Right renal cortex interstitium (tissue), 3 donors: ENCODE measurements at regions not wholly inside any gene's neighbourhood (a gene's known extent, or its start where the extent isn't known, plus 50 kb on each side); places are given as distances from the start of the nearest gene placed in this dataset.
"Not testable (repeated sequence)": the region's sequence is repeated elsewhere in the genome, so short reads cannot be mapped to it uniquely, and the experiment has no call there.

Experiments used
- DNase-seq, 3 donors: peaks; one replicate each; pipeline ENCODE4 v3.0.0-alpha.2; 2013; ENCODE audit warnings: low read depth in 3 of 3, low spot score in 2 of 3

DNA sequence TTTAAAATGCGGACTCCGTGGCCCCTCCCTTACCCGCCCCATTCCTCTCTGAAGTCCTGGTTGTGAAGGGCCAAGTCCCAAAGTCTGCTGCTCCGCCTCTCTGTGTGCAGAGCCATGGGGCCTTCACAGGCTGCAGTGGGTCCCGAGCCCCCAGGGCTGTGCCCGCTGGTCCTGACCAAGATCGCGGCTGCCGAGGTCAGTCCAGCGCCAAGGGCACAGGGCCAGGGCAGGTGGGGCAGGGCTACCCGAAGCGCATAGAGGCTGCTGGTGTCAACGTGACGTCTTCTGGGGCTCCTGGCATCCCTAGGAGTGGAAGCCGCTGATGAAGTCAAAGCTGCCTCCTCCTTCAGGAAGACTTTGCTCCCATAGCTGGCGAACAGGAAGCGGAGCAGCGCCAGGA is 858.8 kb downstream of the TUBA3C start:
- not testable (repeated sequence) for DNase-seq

GRCh38 chr13:18319653-18320052 is 862.0 kb downstream of the TUBA3C start:
- not testable (repeated sequence) for DNase-seq

DNA sequence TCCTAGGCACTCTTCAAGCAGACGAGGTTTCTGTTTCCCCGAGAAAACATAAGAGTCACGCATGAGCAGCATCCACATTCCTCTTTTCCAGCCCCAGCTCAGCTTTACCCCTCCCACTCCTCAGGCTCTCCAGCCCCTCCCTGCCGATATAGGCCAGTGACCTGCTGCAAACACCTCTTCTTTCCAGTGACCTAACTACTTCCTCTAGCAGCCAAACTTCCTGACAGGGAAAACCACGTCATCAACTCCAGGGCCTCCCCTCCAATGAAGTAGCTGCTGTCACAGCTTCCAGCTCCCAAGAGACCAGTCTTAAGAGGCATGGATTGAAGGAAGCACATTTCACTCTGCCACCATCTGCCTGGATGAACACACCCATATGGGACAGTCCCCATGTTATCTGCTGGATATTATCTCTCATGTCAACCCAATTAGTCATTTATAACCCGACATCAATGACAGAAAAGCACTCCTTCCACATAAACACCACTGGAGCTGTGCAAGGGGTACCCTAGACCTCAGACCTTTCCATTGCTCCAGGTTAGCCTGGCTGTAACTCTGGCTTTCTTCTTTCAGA is 878.3 kb downstream of the TUBA3C start:
- DNase-seq, result not testable (repeated sequence)

DNA sequence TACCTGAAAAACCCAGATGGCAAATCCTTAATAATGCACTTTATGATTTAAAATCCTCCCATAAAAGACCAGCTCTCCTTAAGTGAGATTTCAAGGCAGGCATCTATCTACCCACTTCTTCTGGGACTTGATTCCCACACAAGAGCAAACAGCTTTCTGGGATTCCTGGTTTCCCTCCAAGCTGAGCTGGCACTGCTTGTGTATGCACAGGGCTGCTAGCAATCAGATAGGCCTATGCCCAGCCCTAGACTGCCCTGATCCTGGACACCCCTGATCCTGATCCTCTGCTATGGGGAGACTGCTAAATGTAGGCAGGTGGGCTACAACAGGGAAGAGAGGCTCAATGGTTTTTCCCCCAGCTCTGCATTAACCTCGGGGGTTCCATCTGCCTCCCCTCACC is 880.7 kb downstream of the TUBA3C start:
- not testable (repeated sequence) for DNase-seq

DNA sequence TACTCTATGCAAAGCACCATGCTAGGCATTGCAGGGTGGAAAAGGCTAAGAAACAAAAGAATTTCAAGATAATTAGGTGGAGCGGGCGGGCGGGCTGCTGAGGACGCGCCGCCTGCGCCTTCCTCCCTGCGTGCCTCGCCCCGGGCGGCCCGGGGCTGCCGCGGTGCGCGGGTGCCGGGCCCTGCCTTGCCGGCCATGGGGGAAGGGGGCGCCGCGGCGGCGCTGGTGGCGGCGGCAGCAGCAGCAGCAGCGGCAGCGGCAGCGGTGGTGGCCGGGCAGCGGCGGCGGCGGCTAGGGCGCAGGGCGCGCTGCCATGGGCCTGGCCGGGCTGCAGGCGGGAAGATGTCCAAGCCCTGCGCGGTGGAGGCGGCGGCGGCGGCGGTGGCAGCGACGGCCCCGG is 884.3 kb downstream of the TUBA3C start:
- not testable (repeated sequence) for DNase-seq

- not testable (repeated sequence) for DNase-seq
Measured at GRCh38 chr13:18296617-18297016, 885.0 kb downstream of the TUBA3C start.

DNA sequence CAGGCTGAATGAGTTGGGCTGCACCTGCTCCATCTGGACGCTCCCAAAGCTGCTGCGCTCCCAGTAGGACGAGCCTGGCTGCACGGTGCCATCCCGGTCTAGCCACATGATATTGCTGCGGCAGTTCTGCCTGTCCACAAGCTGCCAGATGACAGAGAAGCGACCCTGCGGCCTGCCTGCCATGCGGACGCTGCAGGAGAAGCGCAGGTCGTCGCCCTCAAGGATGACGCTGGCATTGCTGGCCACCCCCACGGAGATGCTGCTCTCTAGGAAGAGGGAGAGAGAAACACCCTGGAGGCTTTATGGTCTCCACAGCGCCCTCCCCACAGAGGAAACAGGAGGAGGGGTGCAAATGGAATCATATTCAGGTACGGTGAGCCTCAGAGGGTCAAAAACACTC is 887.3 kb downstream of the TUBA3C start:
- not testable (repeated sequence) for DNase-seq

DNA sequence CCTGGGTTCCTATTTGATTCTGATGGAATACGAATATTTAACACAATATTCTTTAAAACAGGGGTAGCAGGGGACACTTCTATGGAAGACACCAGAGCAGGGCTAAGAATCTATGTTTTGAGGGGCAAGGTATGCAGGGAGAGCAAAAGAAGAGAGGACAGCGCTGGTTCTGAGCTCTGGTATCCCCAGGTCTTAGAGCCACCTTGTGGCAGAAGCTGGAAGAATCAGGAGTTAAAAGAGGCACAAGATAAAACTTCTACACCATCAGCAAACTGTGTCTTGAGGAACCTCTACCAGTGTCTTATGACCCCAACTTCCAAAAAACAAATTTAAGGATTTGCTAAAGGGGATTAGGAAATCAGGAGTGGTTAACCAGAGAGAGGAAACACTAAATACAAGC is 894.8 kb downstream of the TUBA3C start:
- not testable (repeated sequence) for DNase-seq

- not testable (repeated sequence) for DNase-seq
Measured at GRCh38 chr13:18285663-18286062, 896.0 kb downstream of the TUBA3C start.

- DNase-seq, result not testable (repeated sequence)
Measured at GRCh38 chr13:18284040-18284439, 897.6 kb downstream of the TUBA3C start.

DNA sequence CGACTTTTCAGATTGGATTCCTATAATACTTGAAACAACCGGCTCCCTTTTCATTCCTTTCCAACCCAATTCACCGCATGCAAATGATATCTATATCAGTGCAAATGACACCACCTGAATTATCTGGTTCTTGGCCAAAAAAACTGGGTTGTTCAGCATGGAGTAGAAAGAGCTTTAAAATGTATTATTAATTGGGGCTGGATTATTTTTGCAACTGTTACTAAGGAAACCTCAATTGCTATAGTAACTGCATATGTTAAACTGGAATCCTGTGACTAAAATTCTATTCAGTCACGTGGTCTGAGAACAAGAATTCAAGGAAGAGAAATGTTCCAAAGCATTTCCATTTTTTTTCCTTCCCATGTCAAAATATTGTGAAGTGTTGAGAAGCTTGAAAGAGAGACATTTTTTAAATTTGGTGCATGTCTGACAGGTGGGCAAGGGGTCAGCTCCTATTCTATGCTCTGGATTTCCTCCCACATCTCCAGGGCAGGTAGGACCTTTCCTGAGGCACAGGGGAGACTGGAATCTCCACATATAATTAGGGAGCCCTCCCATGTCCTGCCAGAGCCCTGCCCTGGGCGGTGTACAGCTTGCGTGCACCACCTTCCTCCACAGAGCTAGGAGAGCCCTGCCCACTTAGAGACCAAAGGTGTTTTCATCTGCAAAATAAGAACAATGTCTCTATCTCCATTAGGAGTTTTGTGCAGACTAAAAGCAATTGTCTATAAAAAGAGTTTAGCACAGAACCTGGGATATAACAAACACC is 899.6 kb downstream of the TUBA3C start:
- not testable (repeated sequence) for DNase-seq

GRCh38 chr13:18280904-18281828 is 900.5 kb downstream of the TUBA3C start:
- DNase-seq, result not testable (repeated sequence)

GRCh38 chr13:18279971-18280370 is 901.7 kb downstream of the TUBA3C start:
- not testable (repeated sequence) for DNase-seq

GRCh38 chr13:18277372-18277771 is 904.3 kb downstream of the TUBA3C start:
- not testable (repeated sequence) for DNase-seq

GRCh38 chr13:18276280-18276679 is 905.3 kb downstream of the TUBA3C start:
- DNase-seq, result not testable (repeated sequence)

- not testable (repeated sequence) for DNase-seq
Measured at GRCh38 chr13:18273785-18274514, 907.7 kb downstream of the TUBA3C start.

GRCh38 chr13:18258801-18259419 is 922.7 kb downstream of the TUBA3C start:
- not testable (repeated sequence) for DNase-seq

DNA sequence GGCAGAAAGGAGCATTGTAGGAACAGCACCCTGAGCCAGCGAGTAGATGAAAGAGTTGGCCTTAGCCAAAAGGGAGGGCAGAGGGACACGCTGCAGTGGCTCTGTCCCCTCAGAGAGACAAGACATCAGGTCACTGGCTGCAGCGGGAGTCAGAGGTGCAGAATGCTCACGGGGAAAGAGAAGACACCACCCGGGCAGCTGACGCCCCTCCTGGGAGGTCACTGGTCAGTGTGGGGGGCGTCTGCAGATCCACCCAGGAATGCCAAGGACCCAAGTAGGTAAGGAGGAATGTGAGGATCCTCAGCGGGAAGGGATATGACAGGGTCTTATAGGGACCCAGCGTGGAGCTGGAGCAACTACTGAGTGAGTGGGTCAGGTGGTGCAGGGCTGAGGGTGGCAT is 923.9 kb downstream of the TUBA3C start:
- DNase-seq, result not testable (repeated sequence)

GRCh38 chr13:18252848-18253247 is 928.8 kb downstream of the TUBA3C start:
- DNase-seq, result not testable (repeated sequence)
